Ectodermal cell (in vitro differentiated cells): ENCODE measurements at regions not wholly inside any gene's neighbourhood (a gene's known extent, or its start where the extent isn't known, plus 50 kb on each side); places are given as distances from the start of the nearest gene placed in this dataset.

Experiments used
- H3K27ac ChIP-seq: 2 replicates; pipeline ENCODE4 v1.7.0; 2013; ENCODE audit warnings: mild to moderate bottlenecking, low read depth, low read length; ENCODE audit not compliant: insufficient read depth, poor library complexity, severe bottlenecking
- H3K27me3 ChIP-seq: 2 replicates; pipeline ENCODE4 v1.7.0; 2013; ENCODE audit warnings: mild to moderate bottlenecking, low read length; ENCODE audit not compliant: insufficient read depth, control insufficient read depth, poor library complexity, severe bottlenecking
- H3K36me3 ChIP-seq: one replicate; pipeline ENCODE4 v1.7.0; 2013; ENCODE audit warnings: low read length; ENCODE audit not compliant: control insufficient read depth, insufficient read depth
- H3K4me1 ChIP-seq: one replicate; pipeline ENCODE4 v1.7.0; 2013; ENCODE audit warnings: low read length; ENCODE audit not compliant: control insufficient read depth, insufficient read depth
- H3K4me3 ChIP-seq: 2 replicates; pipeline ENCODE4 v1.7.0; 2013; ENCODE audit warnings: low read depth, low read length, control low read depth; ENCODE audit not compliant: insufficient read depth
- H3K9me3 ChIP-seq: 2 replicates; pipeline ENCODE4 v1.7.0; 2013; ENCODE audit warnings: mild to moderate bottlenecking, low read length, moderate library complexity; ENCODE audit not compliant: control insufficient read depth
- WGBS, 2 experiments: methylation state at CpG; one replicate each; pipeline ENCODE4 v1.1.7; 2013; ENCODE audit warnings: missing lambda C conversion rate in 2 of 2; 5-methylcytosine and 5-hydroxymethylcytosine counted together

DNA sequence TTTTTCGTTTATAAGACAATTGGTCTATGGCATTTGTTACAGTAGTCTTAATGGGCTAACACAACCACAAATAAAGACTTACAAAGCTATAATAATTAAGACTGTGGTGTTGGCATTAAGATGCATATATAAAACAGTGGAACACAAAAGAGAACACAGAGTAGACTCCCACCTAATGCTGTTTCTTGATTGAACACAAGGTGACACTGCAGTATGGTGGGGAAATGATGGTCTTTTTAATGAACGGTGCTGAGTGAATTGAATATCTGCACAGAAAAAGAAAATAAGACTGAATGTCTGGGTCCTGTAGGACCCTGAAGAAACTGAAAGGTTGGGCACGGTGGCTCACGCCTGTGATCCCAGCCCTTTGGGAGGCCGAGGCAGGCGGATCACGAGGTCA lies 1136.6 kb upstream of the NXPH2 start:
- no peak overlapping the region for H3K4me3 ChIP-seq
- WGBS, 2 experiments, result 96 to 98% methylated on average over 6 to 7 of the region's 7 CpGs
- H3K36me3 ChIP-seq, result no peaks in the 10 kb centered on the region
- no peaks in the 10 kb centered on the region for H3K4me1 ChIP-seq
- H3K27me3 ChIP-seq, result no peaks in the 10 kb centered on the region
- no peak overlapping the region for H3K27ac ChIP-seq
- no peaks in the 10 kb centered on the region for H3K9me3 ChIP-seq

DNA sequence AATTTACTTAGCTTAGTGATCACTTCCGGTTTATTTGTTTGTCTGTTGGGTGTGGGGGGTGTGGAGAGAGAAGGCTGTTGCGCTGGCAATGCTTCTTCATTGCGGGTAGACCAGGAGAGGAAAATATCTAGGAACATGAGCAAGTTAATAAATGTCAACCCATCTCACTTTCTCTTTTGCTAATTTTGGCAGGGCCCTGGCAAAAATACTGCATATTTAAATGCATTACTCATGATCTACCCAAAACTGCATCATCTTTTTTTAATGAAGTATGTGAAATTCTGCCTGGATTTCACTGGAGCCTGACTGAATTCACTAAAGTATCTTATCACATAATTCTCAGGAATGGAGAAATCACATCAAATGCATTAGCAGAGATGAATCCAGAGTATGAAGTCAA lies 1131.0 kb upstream of the NXPH2 start:
- no peaks in the 10 kb centered on the region for H3K36me3 ChIP-seq
- H3K4me3 ChIP-seq, result no peak overlapping the region
- no peaks in the 10 kb centered on the region for H3K4me1 ChIP-seq
- no peaks in the 10 kb centered on the region for H3K9me3 ChIP-seq
- WGBS, 2 experiments, result 89 to 92% methylated on average over 3 of the region's 3 CpGs
- no peaks in the 10 kb centered on the region for H3K27me3 ChIP-seq
- H3K27ac ChIP-seq, result no peak overlapping the region

DNA sequence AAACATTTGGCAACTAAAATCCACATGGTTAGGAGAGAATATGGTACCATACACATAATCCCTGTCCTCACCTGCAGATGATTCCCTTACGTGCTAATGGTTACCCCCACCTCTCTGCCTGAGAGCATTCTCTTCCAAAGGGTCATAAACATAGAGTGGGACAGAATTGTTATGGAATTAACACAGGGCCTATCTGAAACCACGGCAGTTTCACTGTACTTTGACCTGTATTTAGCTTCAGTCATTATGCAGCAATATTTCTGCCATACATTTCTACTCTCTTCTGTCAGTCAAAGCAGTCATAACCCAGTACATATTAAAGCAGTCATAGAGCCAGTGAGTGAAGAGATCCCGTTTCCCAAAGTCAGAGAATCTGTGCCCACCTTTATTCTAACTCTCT lies 1128.9 kb upstream of the NXPH2 start:
- WGBS, 2 experiments, result 60 to 91% methylated on average over 2 to 3 of the region's 3 CpGs
- H3K27me3 ChIP-seq, result no peaks in the 10 kb centered on the region
- H3K27ac ChIP-seq, result no peak overlapping the region
- no peaks in the 10 kb centered on the region for H3K4me1 ChIP-seq
- no peaks in the 10 kb centered on the region for H3K9me3 ChIP-seq
- H3K4me3 ChIP-seq, result no peak overlapping the region
- no peaks in the 10 kb centered on the region for H3K36me3 ChIP-seq

DNA sequence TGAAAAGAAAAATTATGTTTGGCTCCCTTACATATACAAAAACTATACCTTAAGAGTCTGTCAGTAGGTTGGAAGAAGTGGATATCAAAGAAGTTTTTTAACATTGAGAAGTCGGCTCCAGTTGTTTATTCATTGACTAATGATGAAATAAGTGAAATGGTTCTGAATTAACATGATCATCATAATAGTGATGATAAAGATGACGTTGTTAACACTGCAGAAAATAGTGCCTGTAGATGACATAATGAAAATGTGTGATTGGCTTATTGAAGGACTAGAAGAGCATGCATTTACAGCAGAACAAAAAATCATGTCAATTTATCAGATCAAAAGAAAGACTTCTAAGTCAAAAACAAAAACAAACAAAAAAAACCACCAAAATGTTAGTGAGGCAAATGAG lies 1125.4 kb upstream of the NXPH2 start:
- Histone ChIP-seq H3K36me3 (no peaks in the 10 kb centered on the region), H3K27me3 (no peaks in the 10 kb centered on the region), H3K4me1 (no peaks in the 10 kb centered on the region), H3K4me3 (no peak overlapping the region), H3K27ac (no peak overlapping the region), H3K9me3 (no peaks in the 10 kb centered on the region)
- WGBS, 2 experiments, result 96 to 99% methylated on average over 2 of the region's 2 CpGs

DNA sequence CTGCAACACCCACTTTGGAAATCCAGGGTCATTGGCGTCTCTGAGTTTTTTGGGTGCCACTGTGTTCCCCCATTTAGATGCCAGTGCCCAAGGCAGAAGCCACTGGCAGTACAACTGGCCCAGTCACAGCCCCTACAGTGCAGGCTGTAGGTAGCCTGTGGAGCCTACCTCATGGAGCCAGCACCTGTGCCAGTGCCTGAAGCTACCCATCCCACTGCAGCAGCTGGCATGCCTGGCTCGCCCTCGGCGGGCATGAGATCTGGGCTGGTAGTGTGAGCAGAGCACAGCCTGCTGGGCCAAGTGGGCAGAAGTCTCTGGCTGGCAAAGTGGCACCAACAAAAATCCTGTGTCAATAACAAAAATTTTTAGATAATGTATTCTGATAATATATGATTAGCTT lies 1111.4 kb upstream of the NXPH2 start:
- no peaks in the 10 kb centered on the region for H3K27me3 ChIP-seq
- 70 to 75% methylated on average over 4 of the region's 4 CpGs for WGBS, 2 experiments
- H3K27ac ChIP-seq, result no peak overlapping the region
- no peaks in the 10 kb centered on the region for H3K9me3 ChIP-seq
- no peaks in the 10 kb centered on the region for H3K4me1 ChIP-seq
- no peak overlapping the region for H3K4me3 ChIP-seq
- H3K36me3 ChIP-seq, result no peaks in the 10 kb centered on the region

DNA sequence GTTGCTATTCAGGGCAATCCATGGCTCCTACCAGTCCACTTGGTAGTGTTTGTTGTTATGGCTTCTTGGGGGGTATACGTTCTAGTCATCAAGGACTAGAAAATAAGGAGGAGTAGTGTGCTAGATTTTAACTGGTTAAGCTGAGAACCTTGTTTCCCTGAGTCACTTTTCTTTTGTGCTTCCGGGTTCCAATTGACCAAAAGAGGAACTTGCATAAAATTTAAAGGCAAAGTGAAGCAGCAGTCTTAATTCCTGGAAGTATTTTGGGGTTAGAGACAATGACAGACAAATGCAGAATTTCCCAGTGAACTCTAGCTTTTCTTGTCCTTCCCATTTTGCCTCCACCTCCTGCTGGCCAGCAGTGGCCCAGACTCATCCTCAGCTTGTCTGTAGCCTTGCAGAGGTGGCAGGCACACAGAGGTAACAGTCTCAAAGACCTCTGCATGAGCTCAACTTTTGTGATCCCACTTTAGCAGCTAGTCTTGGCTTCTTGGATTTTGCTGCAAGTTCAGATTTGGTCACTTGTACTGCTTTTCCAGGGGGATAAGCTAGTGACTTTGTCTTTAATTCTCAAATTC lies 1105.8 kb upstream of the NXPH2 start:
- H3K4me3 ChIP-seq, result no peak overlapping the region
- H3K27me3 ChIP-seq, result no peaks in the 10 kb centered on the region
- H3K27ac ChIP-seq, result no peak overlapping the region
- no peaks in the 10 kb centered on the region for H3K36me3 ChIP-seq
- 90 to 91% methylated on average over 2 of the region's 2 CpGs for WGBS, 2 experiments
- no peaks in the 10 kb centered on the region for H3K9me3 ChIP-seq
- H3K4me1 ChIP-seq, result no peaks in the 10 kb centered on the region

DNA sequence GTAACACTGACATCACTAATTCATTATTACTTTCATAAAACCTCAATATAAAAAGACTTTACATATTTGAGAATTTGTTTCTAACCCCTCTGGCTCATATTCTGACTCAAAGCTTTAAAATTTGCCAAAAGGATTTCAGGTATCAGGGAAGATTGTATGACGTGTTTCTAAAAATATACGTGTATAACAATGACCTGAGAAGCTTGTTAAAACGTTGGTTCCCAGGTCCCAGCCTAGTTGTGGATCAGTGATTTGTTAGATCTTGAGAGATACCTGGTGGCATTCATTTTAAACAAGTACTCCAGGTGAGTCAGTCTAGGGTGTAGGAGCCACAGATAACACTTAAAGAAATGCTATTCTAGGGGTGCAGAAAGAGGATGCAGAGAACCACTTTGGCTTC lies 1096.8 kb upstream of the NXPH2 start:
- Histone ChIP-seq H3K36me3 (no peaks in the 10 kb centered on the region), H3K27ac (no peak overlapping the region), H3K4me3 (no peak overlapping the region), H3K4me1 (no peaks in the 10 kb centered on the region), H3K27me3 (no peaks in the 10 kb centered on the region), H3K9me3 (no peaks in the 10 kb centered on the region)
- whole genome bisulfite sequencing, 2 experiments, result 83 to 93% methylated on average over 3 of the region's 3 CpGs

DNA sequence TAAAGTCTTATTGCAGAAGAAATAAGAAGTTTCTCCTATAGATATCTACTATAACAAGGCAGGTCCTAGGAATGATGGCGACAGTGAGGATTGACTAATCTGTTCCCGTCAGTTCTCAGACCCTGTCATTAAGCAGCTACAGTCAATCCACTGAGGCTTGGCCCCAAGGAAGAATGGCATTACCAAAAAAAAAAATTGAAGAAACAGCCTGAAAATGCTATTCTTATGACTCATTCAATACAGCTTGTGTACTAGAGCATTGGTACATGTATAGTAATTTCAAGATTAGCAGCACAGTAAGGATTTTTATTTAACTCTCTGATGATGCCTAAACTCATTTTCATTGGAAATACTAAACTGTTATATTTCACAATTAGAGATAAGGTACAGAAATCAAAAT lies 1096.1 kb upstream of the NXPH2 start:
- H3K27me3 ChIP-seq, result no peaks in the 10 kb centered on the region
- H3K27ac ChIP-seq, result no peak overlapping the region
- no peaks in the 10 kb centered on the region for H3K9me3 ChIP-seq
- no peak overlapping the region for H3K4me3 ChIP-seq
- H3K36me3 ChIP-seq, result no peaks in the 10 kb centered on the region
- H3K4me1 ChIP-seq, result no peaks in the 10 kb centered on the region
- WGBS, 2 experiments, result 90 to 100% methylated on average over 2 of the region's 2 CpGs

DNA sequence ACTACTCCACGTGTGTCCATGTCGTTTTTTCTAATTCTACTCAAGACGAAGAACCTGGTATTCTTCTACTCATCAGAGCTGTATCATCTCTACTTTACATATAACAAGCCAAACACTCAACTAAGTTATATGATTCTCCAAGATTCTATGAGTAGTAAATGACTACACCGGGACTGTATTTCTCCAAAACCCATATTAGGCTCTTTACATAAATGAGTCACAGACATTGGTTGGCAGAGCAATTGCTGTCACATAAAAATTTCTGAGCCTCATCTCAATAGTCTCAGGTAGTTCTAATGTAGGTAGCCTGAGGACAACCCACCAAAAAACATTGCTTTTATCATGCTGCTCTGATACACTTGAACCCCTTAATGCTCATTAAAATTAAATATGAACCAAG lies 1092.3 kb upstream of the NXPH2 start:
- no peaks in the 10 kb centered on the region for H3K27me3 ChIP-seq
- 92 to 94% methylated on average over 4 of the region's 4 CpGs for WGBS, 2 experiments

DNA sequence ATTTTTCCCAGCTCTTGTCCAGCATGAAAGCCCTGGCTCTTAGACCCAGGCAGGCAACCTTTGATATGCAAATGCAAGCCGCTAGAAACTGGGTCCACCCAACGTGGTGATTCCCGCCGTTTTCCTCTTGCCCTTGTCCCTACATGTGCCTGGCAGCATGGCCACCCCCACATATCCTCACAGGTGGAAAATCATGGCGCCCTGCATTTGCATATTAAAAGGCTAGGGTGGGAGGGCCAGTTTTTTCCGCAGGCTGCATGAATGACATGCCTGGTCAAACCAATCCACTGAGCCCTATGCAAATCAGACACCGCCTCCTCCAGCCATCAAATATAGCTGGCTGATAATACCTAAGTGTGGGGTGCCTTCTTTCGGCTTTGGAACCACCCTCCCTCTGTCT lies 1091.8 kb upstream of the NXPH2 start:
- Histone ChIP-seq H3K27ac (no peak overlapping the region), H3K4me1 (no peaks in the 10 kb centered on the region), H3K4me3 (no peak overlapping the region), H3K36me3 (no peaks in the 10 kb centered on the region), H3K9me3 (no peaks in the 10 kb centered on the region), H3K27me3 (no peaks in the 10 kb centered on the region)
- WGBS, 2 experiments, result 88 to 96% methylated on average over 8 of the region's 8 CpGs

More for the DNA sequence above, 1092.3 kb upstream of the NXPH2 start:
- no peak overlapping the region for H3K27ac ChIP-seq
- H3K36me3 ChIP-seq, result no peaks in the 10 kb centered on the region
- no peak overlapping the region for H3K4me3 ChIP-seq
- no peaks in the 10 kb centered on the region for H3K9me3 ChIP-seq
- H3K4me1 ChIP-seq, result no peaks in the 10 kb centered on the region
